ENCODE measurements at regions not wholly inside any gene's neighbourhood (a gene's known extent, or its start where the extent isn't known, plus 50 kb on each side); places are given as distances from the start of the nearest gene placed in this dataset.

- peaks cover 0 to 58% of the 10 kb centered on the region in 2 donors for H3K27me3 ChIP-seq
- H3K36me3 ChIP-seq, result no peaks in the 10 kb centered on the region
- H3K27ac ChIP-seq, result no peak overlapping the region
- WGBS, 2 donors, result 76 to 81% methylated on average over 9 to 10 of the region's 10 CpGs
- no peaks in the 10 kb centered on the region for H3K4me1 ChIP-seq
- no peaks in the 10 kb centered on the region for H3K9me3 ChIP-seq
- TF ChIP-seq, protein P1, sequence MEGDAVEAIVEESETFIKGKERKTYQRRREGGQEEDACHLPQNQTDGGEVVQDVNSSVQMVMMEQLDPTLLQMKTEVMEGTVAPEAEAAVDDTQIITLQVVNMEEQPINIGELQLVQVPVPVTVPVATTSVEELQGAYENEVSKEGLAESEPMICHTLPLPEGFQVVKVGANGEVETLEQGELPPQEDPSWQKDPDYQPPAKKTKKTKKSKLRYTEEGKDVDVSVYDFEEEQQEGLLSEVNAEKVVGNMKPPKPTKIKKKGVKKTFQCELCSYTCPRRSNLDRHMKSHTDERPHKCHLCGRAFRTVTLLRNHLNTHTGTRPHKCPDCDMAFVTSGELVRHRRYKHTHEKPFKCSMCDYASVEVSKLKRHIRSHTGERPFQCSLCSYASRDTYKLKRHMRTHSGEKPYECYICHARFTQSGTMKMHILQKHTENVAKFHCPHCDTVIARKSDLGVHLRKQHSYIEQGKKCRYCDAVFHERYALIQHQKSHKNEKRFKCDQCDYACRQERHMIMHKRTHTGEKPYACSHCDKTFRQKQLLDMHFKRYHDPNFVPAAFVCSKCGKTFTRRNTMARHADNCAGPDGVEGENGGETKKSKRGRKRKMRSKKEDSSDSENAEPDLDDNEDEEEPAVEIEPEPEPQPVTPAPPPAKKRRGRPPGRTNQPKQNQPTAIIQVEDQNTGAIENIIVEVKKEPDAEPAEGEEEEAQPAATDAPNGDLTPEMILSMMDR (IDR thresholded peaks at IDR 0.05), result no peak
- TF ChIP-seq POLR2A (IDR thresholded peaks at IDR 0.05) (no peak), EP300 (IDR thresholded peaks at IDR 0.05) (no peak)
- H3K4me3 ChIP-seq, result no peak overlapping the region
- no peak for DNase-seq (ENCODE audit: low spot score in 2 of 2)
Observed at GRCh38 chr10:100628061-100628460, 92.3 kb downstream of the HIF1AN start.

GRCh38 chr10:100631192-100631591 lies 95.4 kb downstream of the HIF1AN start:
- peaks cover 0 to 36% of the 10 kb centered on the region in 2 donors for H3K27me3 ChIP-seq
- WGBS, 2 donors, result 56 to 65% methylated on average over 2 of the region's 2 CpGs
- H3K4me1 ChIP-seq, result no peaks in the 10 kb centered on the region
- no peaks in the 10 kb centered on the region for H3K9me3 ChIP-seq
- DNase-seq (ENCODE audit: low spot score in 2 of 2), result no peak
- no peaks in the 10 kb centered on the region for H3K36me3 ChIP-seq
- TF ChIP-seq EP300 (IDR thresholded peaks at IDR 0.05) (no peak), POLR2A (IDR thresholded peaks at IDR 0.05) (no peak)
- TF ChIP-seq, protein P1 (IDR thresholded peaks at IDR 0.05), result no peak
- no peak overlapping the region for H3K4me3 ChIP-seq
- no peak overlapping the region for H3K27ac ChIP-seq

DNA sequence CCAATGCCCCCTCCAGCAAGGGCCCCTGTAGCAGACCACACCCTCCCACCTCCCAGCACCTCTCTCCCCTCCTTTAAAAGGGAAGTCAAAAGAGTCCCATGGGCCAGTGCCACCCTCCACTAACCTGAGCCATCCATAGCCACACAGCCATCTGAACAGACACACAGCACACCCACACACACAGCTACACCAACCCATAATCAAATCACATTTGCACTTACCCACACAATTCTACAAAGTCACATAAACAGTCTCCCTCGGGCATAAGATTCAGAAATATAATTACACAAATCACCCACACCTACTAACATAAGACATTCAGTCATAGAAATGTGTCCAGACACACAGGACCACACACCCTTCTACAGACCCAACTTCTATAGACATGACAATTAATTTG lies 96.3 kb downstream of the HIF1AN start:
- Histone ChIP-seq H3K36me3 (no peaks in the 10 kb centered on the region), H3K4me1 (no peaks in the 10 kb centered on the region), H3K27ac (no peak overlapping the region), H3K4me3 (no peak overlapping the region), H3K9me3 (no peaks in the 10 kb centered on the region), H3K27me3 (peaks cover 0 to 35% of the 10 kb centered on the region in 2 donors)
- DNase-seq (ENCODE audit: low spot score in 2 of 2), result no peak
- TF ChIP-seq POLR2A (IDR thresholded peaks at IDR 0.05), result no peak
- TF ChIP-seq EP300 (IDR thresholded peaks at IDR 0.05), result no peak
- 45 to 69% methylated on average over 1 of the region's 1 CpG for WGBS, 2 donors

DNA sequence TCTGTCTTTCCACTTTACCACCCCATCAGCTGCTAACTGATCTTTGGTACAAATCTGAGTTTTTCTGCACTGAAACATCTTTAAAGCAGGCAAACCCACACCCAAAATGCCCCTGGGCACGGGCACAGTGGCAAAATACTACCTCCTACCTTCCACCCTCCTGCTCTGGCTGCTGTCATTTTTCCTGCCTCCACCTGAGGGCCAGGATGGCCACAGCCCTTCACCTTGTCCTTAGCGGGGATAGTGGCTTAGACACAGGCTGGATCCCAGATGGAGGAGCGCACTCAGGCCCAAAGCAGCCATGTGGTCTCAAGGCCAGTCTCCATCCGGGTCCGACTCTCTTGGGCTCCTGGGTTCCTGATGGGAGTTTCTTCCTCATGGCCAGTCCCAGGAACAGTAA lies 98.3 kb downstream of the HIF1AN start:
- no peak overlapping the region for H3K4me3 ChIP-seq
- 66 to 75% methylated on average over 5 of the region's 5 CpGs for WGBS, 2 donors
- no peak for TF ChIP-seq POLR2A (IDR thresholded peaks at IDR 0.05)
- TF ChIP-seq EP300 (IDR thresholded peaks at IDR 0.05), result no peak
- TF ChIP-seq, protein P1 (IDR thresholded peaks at IDR 0.05), result no peak
- peaks cover 0 to 38% of the 10 kb centered on the region in 2 donors for H3K27me3 ChIP-seq
- H3K9me3 ChIP-seq, result no peaks in the 10 kb centered on the region
- H3K27ac ChIP-seq, result no peak overlapping the region
- no peaks in the 10 kb centered on the region for H3K4me1 ChIP-seq
- no peaks in the 10 kb centered on the region for H3K36me3 ChIP-seq
- no peak for DNase-seq (ENCODE audit: low spot score in 2 of 2)

- Histone ChIP-seq H3K9me3 (no peaks in the 10 kb centered on the region), H3K4me1 (no peaks in the 10 kb centered on the region), H3K4me3 (no peak overlapping the region), H3K27ac (no peak overlapping the region), H3K36me3 (no peaks in the 10 kb centered on the region), H3K27me3 (peaks cover 0 to 57% of the 10 kb centered on the region in 2 donors)
- TF ChIP-seq EP300 (IDR thresholded peaks at IDR 0.05) (no peak), POLR2A (IDR thresholded peaks at IDR 0.05) (no peak)
- TF ChIP-seq, protein P1 (IDR thresholded peaks at IDR 0.05), result no peak
- DNase-seq (ENCODE audit: low spot score in 2 of 2), result no peak
- 52 to 54% methylated on average over 6 of the region's 6 CpGs for WGBS, 2 donors
Observed at GRCh38 chr10:100636848-100637553, 101.3 kb downstream of the HIF1AN start.

Measured in tibial nerve (tissue), 4 donors.